ENCODE measurements at regions not wholly inside any gene's neighbourhood (a gene's known extent, or its start where the extent isn't known, plus 50 kb on each side); places are given as distances from the start of the nearest gene placed in this dataset.

- Mint-ChIP-seq H3K9me3 (no peaks in the 10 kb centered on the region), H3K36me3 (ENCODE audit: insufficient read depth in 2 of 2) (no peaks in the 10 kb centered on the region)
Observed at GRCh38 chrX:20435913-20436312, 169.2 kb upstream of the RPS6KA3 start.

GRCh38 chrX:20434986-20435385 is 168.3 kb upstream of the RPS6KA3 start:
- Mint-ChIP-seq H3K36me3 (ENCODE audit: insufficient read depth in 2 of 2) (no peaks in the 10 kb centered on the region), H3K4me3 (no peak overlapping the region), H3K9me3 (no peaks in the 10 kb centered on the region), H3K27me3 (ENCODE audit: low read depth) (peaks cover 12% of the 10 kb centered on the region), H3K4me1 (ENCODE audit: low read depth) (peaks cover 24% of the 10 kb centered on the region), H3K27ac (no peak overlapping the region)
- DNase-seq (no peak), ATAC-seq (replicated peaks in 1 of 2) (no peak)

More at GRCh38 chrX:20435913-20436312, 169.2 kb upstream of the RPS6KA3 start:
- no peak for ATAC-seq (replicated peaks in 1 of 2)
- peaks cover 12% of the 10 kb centered on the region for H3K27me3 Mint-ChIP-seq (ENCODE audit: low read depth)
- H3K4me1 Mint-ChIP-seq (ENCODE audit: low read depth), result peaks cover 29% of the 10 kb centered on the region
- DNase-seq, result no peak
- H3K4me3 Mint-ChIP-seq, result no peak overlapping the region
- no peak overlapping the region for H3K27ac Mint-ChIP-seq

GRCh38 chrX:20433388-20433775 is 166.7 kb upstream of the RPS6KA3 start:
- Mint-ChIP-seq H3K4me3 (peak overlapping the region; percentile 8 to 13), H3K27ac (no peak overlapping the region), H3K36me3 (ENCODE audit: insufficient read depth in 2 of 2) (no peaks in the 10 kb centered on the region), H3K27me3 (ENCODE audit: low read depth) (peaks cover 12% of the 10 kb centered on the region), H3K4me1 (ENCODE audit: low read depth) (peaks cover 24% of the 10 kb centered on the region), H3K9me3 (no peaks in the 10 kb centered on the region)
- DNase-seq, result no peak
- no peak for ATAC-seq (replicated peaks in 1 of 2)

GRCh38 chrX:20432746-20433387 is 166.2 kb upstream of the RPS6KA3 start:
- no peaks in the 10 kb centered on the region for H3K9me3 Mint-ChIP-seq
- no peak for DNase-seq
- no peak for ATAC-seq (replicated peaks in 1 of 2)
- no peak overlapping the region for H3K27ac Mint-ChIP-seq
- H3K36me3 Mint-ChIP-seq (ENCODE audit: insufficient read depth in 2 of 2), result no peaks in the 10 kb centered on the region
- H3K4me3 Mint-ChIP-seq, result peak overlapping the region; percentile 13 to 31
- peaks cover 20% of the 10 kb centered on the region for H3K4me1 Mint-ChIP-seq (ENCODE audit: low read depth)
- peaks cover 12% of the 10 kb centered on the region for H3K27me3 Mint-ChIP-seq (ENCODE audit: low read depth)

GRCh38 chrX:20432048-20432447 is 165.3 kb upstream of the RPS6KA3 start:
- H3K4me1 Mint-ChIP-seq (ENCODE audit: low read depth), result peaks cover 12% of the 10 kb centered on the region
- DNase-seq (no peak), ATAC-seq (replicated peaks in 1 of 2) (no peak)
- no peaks in the 10 kb centered on the region for H3K36me3 Mint-ChIP-seq (ENCODE audit: insufficient read depth in 2 of 2)
- H3K27ac Mint-ChIP-seq, result no peak overlapping the region
- H3K9me3 Mint-ChIP-seq, result no peaks in the 10 kb centered on the region
- H3K27me3 Mint-ChIP-seq (ENCODE audit: low read depth), result peaks cover 12% of the 10 kb centered on the region
- no peak overlapping the region for H3K4me3 Mint-ChIP-seq

- DNase-seq, result no peak
- no peak for ATAC-seq (replicated peaks in 1 of 2)
- Mint-ChIP-seq H3K27me3 (ENCODE audit: low read depth) (peaks cover 12% of the 10 kb centered on the region), H3K4me3 (no peak overlapping the region), H3K36me3 (ENCODE audit: insufficient read depth in 2 of 2) (no peaks in the 10 kb centered on the region), H3K9me3 (no peaks in the 10 kb centered on the region), H3K4me1 (ENCODE audit: low read depth) (peaks cover 10% of the 10 kb centered on the region), H3K27ac (no peak overlapping the region)
Observed at GRCh38 chrX:20431486-20431885, 164.8 kb upstream of the RPS6KA3 start.

- peaks cover 0 to 2% of the 10 kb centered on the region in 2 donors for H3K9me3 Mint-ChIP-seq
- no peak overlapping the region for H3K4me3 Mint-ChIP-seq
- ATAC-seq (replicated peaks in 1 of 2) (no peak), DNase-seq (no peak)
- no peak overlapping the region for H3K27ac Mint-ChIP-seq
- H3K27me3 Mint-ChIP-seq (ENCODE audit: low read depth), result peaks cover 6% of the 10 kb centered on the region
- H3K36me3 Mint-ChIP-seq (ENCODE audit: insufficient read depth in 2 of 2), result peaks cover 0 to 3% of the 10 kb centered on the region in 2 donors
- no peaks in the 10 kb centered on the region for H3K4me1 Mint-ChIP-seq (ENCODE audit: low read depth)
Observed at GRCh38 chrX:20427173-20427770, 160.6 kb upstream of the RPS6KA3 start.

GRCh38 chrX:20421697-20422096 is 155.0 kb upstream of the RPS6KA3 start:
- no peak for DNase-seq

GRCh38 chrX:20421275-20421674 is 154.6 kb upstream of the RPS6KA3 start:
- Mint-ChIP-seq H3K9me3 (peaks cover 0 to 2% of the 10 kb centered on the region in 2 donors), H3K36me3 (ENCODE audit: insufficient read depth in 2 of 2) (peaks cover 0 to 3% of the 10 kb centered on the region in 2 donors), H3K27ac (no peak overlapping the region), H3K4me1 (ENCODE audit: low read depth) (peaks cover 18% of the 10 kb centered on the region), H3K4me3 (no peak overlapping the region), H3K27me3 (ENCODE audit: low read depth) (peaks cover 6% of the 10 kb centered on the region)
- ATAC-seq (replicated peaks in 1 of 2) (no peak), DNase-seq (no peak)

More at GRCh38 chrX:20421697-20422096, 155.0 kb upstream of the RPS6KA3 start:
- Mint-ChIP-seq H3K27ac (no peak overlapping the region), H3K4me3 (no peak overlapping the region), H3K9me3 (peaks cover 0 to 2% of the 10 kb centered on the region in 2 donors), H3K36me3 (ENCODE audit: insufficient read depth in 2 of 2) (peaks cover 0 to 3% of the 10 kb centered on the region in 2 donors), H3K4me1 (ENCODE audit: low read depth) (peaks cover 18% of the 10 kb centered on the region), H3K27me3 (ENCODE audit: low read depth) (peaks cover 6% of the 10 kb centered on the region)
- ATAC-seq (replicated peaks in 1 of 2), result no peak

GRCh38 chrX:20420058-20420457 is 153.3 kb upstream of the RPS6KA3 start:
- ATAC-seq (replicated peaks in 1 of 2) (no peak), DNase-seq (no peak)
- Mint-ChIP-seq H3K4me3 (no peak overlapping the region), H3K27ac (no peak overlapping the region), H3K4me1 (ENCODE audit: low read depth) (peaks cover 18% of the 10 kb centered on the region), H3K36me3 (ENCODE audit: insufficient read depth in 2 of 2) (peaks cover 0 to 1% of the 10 kb centered on the region in 2 donors), H3K27me3 (ENCODE audit: low read depth) (peaks cover 4% of the 10 kb centered on the region), H3K9me3 (peaks cover 0 to 1% of the 10 kb centered on the region in 2 donors)

GRCh38 chrX:20418379-20419150 is 151.9 kb upstream of the RPS6KA3 start:
- peaks cover 28% of the 10 kb centered on the region for H3K4me1 Mint-ChIP-seq (ENCODE audit: low read depth)
- no peaks in the 10 kb centered on the region for H3K9me3 Mint-ChIP-seq
- no peaks in the 10 kb centered on the region for H3K27me3 Mint-ChIP-seq (ENCODE audit: low read depth)
- peak overlapping the region; percentile 74 for H3K27ac Mint-ChIP-seq
- H3K36me3 Mint-ChIP-seq (ENCODE audit: insufficient read depth in 2 of 2), result no peaks in the 10 kb centered on the region
- peak; percentile 25 to 34 for DNase-seq
- ATAC-seq (replicated peaks in 1 of 2), result peak; percentile 69 to 71
- H3K4me3 Mint-ChIP-seq, result peak overlapping the region; percentile 55 to 67

GRCh38 chrX:20414762-20415445 is 148.2 kb upstream of the RPS6KA3 start:
- no peak overlapping the region for H3K4me3 Mint-ChIP-seq
- H3K9me3 Mint-ChIP-seq, result no peaks in the 10 kb centered on the region
- H3K4me1 Mint-ChIP-seq (ENCODE audit: low read depth), result peaks cover 34% of the 10 kb centered on the region
- no peaks in the 10 kb centered on the region for H3K27me3 Mint-ChIP-seq (ENCODE audit: low read depth)
- ATAC-seq (replicated peaks in 1 of 2) (peak; percentile 75 to 78), DNase-seq (peak; percentile 31 to 33)
- no peak overlapping the region for H3K27ac Mint-ChIP-seq
- no peaks in the 10 kb centered on the region for H3K36me3 Mint-ChIP-seq (ENCODE audit: insufficient read depth in 2 of 2)

- H3K4me3 Mint-ChIP-seq, result peak overlapping the region in 1 of 2 donors; percentile 5
- ATAC-seq (replicated peaks in 1 of 2), result peak in 1 of 2 donors; percentile 7
- H3K9me3 Mint-ChIP-seq, result no peaks in the 10 kb centered on the region
- H3K36me3 Mint-ChIP-seq (ENCODE audit: insufficient read depth in 2 of 2), result no peaks in the 10 kb centered on the region
- peaks cover 34% of the 10 kb centered on the region for H3K4me1 Mint-ChIP-seq (ENCODE audit: low read depth)
- no peak overlapping the region for H3K27ac Mint-ChIP-seq
- no peaks in the 10 kb centered on the region for H3K27me3 Mint-ChIP-seq (ENCODE audit: low read depth)
- DNase-seq, result no peak
Observed at GRCh38 chrX:20414066-20414465, 147.4 kb upstream of the RPS6KA3 start.
